NT2/D1 (cell line): ENCODE measurements at regions not wholly inside any gene's neighbourhood (a gene's known extent, or its start where the extent isn't known, plus 50 kb on each side); places are given as distances from the start of the nearest gene placed in this dataset.

Source experiments
- SUZ12 ChIP-seq: IDR thresholded peaks from 2 replicates; pipeline ENCODE4 v1.6.1; 2011; ENCODE audit not compliant: insufficient read length, insufficient read depth; ENCODE audit errors: extremely low read depth
- ZNF274 ChIP-seq: IDR thresholded peaks from 2 replicates; pipeline ENCODE4 v1.6.1; 2011; ENCODE audit warnings: mild to moderate bottlenecking, low read depth, low read length

DNA sequence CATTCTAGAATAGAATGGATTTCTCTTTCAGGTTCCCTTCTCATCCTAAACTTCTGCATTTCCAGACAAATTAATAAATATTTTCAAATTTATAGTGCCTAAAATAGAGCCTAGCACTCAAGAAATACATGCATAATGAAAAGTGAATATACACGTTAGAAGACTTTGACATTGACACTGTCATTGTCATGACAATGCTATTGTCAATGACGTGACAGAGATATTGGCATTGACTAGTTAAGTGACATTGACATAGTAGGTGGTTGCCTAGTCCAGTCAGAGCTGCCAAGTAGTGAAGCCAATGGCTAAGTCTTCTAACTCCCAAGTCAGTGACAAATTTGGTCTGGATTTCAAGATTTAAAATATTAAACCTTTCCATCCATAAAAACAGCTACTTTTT, 410.5 kb downstream of the LMO4 start:
- no peak for TF ChIP-seq ZNF274
- no peak for TF ChIP-seq SUZ12
